ENCODE measurements at regions not wholly inside any gene's neighbourhood (a gene's known extent, or its start where the extent isn't known, plus 50 kb on each side); places are given as distances from the start of the nearest gene placed in this dataset.

DNA sequence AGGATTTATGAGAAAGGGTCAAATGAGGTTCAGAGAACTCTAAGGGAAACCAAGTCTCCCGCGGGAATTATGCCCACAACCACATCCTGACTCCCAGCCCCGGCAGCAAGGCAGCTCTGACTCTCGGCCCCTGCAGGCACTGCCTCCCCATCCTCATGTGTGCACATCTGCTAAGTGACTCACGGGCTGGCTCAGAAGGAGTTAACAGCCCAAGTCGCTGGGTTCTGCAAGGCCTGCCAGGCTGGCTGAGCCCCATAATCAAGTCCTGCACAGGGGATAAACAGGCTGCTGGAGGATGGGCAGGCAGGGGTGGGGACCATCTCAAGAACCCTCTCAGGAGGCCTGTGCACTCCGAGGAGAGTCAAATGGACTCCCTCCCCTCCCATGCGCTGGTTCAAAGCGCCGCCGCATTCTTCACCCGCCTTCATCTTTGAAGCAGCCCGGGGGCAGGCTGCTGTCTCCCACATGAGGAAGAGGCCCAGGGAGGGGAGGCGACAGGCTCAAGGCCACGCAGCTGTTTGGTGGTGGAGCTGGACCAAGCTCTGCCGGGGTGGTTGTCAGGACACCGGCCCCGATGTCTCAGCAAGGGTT lies 344.3 kb downstream of the MATN1 start:
- TF ChIP-seq, protein P1, sequence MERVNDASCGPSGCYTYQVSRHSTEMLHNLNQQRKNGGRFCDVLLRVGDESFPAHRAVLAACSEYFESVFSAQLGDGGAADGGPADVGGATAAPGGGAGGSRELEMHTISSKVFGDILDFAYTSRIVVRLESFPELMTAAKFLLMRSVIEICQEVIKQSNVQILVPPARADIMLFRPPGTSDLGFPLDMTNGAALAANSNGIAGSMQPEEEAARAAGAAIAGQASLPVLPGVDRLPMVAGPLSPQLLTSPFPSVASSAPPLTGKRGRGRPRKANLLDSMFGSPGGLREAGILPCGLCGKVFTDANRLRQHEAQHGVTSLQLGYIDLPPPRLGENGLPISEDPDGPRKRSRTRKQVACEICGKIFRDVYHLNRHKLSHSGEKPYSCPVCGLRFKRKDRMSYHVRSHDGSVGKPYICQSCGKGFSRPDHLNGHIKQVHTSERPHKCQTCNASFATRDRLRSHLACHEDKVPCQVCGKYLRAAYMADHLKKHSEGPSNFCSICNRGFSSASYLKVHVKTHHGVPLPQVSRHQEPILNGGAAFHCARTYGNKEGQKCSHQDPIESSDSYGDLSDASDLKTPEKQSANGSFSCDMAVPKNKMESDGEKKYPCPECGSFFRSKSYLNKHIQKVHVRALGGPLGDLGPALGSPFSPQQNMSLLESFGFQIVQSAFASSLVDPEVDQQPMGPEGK (CRISPR knock-in tag; IDR thresholded peaks at IDR 0.05; ENCODE audit: borderline replicate concordance), result no peak
- TF ChIP-seq ZFP3 (CRISPR knock-in tag; IDR thresholded peaks at IDR 0.05) (no peak), ZFP30 (CRISPR knock-in tag; IDR thresholded peaks at IDR 0.05) (no peak)
